HG02588 (cell line): ENCODE measurements at regions not wholly inside any gene's neighbourhood (a gene's known extent, or its start where the extent isn't known, plus 50 kb on each side); places are given as distances from the start of the nearest gene placed in this dataset.
"Not testable (repeated sequence)": the region's sequence is repeated elsewhere in the genome, so short reads cannot be mapped to it uniquely, and the experiment has no call there.

Source experiments
- ATAC-seq: cut with Tn5 transposase; IDR thresholded peaks from one replicate; pipeline ENCODE4 v1.9.1; 2021; ENCODE audit warnings: mild to moderate bottlenecking, moderate library complexity; ENCODE audit not compliant: unreplicated experiment

DNA sequence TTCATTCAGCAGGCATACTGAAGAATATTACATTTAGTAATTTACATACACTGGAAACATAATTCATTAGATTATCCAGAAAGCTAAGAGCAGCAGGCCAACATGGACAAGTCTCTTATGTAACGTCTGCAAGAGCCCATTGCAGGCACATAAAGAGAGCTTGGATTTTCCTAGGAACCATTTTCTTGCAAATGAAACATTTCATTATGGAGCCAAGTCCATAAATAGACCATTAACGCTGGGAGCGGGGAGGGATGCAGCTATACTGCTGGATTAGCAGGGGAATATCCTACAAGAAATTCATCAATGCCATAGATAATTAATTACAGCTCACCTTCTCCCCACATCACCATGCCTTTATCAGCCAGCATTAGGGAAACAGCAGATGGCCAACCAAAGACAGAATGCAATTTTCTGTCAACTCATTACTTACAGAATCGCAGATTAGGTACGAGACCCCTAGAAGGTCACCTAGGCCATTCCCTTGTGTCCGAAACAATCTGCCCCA, 170.4 kb downstream of the C1D start:
- ATAC-seq, result no peak

- no peak for ATAC-seq
These were observed 167.4 kb downstream of the C1D start for GRCh38 chr2:67895227-67895941.

DNA sequence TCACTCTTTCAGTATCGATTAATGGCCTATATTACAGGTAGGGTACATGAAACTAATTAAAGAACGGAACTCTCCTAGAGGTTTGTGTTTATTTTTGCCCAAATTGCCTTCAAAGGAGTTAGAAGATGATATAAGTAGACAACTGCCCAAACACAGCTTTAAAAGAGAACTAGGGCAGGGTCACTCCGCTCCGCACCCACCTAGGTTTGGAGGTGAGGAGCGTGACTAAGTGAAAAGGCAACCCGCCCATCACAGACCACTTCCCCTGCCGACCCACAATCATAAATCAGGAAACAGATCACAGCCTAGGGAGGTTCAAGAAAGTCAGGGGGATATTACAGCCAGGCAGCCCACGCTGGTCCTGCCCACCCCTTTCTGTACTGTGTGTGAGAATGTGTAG, 166.7 kb downstream of the C1D start:
- ATAC-seq, result no peak

DNA sequence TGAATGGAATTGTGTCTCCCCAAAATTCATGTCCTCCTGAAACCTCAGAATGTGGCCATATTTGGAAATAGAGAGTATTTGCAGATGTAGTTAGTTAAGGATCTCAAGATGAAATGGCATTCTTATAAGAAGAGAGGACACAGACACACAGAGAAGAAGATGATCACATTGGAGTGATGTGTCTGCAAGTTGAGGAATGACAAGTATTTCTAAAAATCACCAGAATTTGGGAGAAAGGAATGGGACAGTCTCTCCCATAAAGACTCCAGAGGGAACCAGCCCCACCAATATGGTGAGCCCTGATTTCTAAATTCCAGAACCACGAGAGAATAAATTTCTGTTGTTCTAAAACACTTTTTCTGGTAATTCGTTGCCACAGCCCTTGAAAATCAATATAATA, 166.3 kb downstream of the C1D start:
- ATAC-seq, result no peak

DNA sequence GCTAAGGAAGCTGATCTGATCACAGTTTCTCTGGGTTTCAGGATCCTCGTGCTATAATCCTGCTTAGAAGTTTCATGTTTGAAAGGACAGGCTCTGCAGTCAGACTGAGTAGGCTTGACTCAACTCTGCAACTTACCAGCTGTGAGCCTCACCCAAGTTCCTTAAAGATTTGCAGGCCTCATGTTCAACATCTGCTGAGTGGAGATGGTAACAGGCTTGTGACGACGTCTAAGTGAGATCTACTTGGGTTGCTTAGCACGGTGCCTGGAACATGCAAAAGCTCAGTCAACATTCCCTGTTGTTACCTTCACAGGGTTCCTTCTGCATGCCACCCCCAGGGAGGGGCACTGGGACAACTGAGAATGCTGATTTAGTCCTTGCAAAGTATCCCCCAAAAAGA, 164.2 kb downstream of the C1D start:
- ATAC-seq, result no peak

DNA sequence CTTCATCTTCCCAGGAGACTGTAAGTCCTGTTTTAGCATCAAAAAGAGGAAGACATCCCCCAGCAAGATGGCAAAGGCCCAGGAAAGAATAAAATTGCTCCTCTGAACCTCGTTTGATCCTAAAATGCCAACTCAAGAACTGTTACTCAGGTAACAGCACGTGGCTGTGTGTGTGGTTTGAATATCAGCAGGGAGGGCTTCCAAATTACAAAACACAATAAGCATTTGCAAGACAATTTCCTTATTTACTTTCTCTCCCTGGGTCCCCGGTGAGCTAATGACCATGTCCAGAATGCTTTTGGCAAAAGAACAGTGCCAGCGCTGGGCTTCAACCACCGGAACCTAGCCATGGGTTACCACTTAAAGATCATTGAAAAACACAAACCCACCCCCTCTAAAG, 163.6 kb downstream of the C1D start:
- ATAC-seq, result no peak

- no peak for ATAC-seq
These were observed 162.0 kb downstream of the C1D start for GRCh38 chr2:67900826-67901225.

DNA sequence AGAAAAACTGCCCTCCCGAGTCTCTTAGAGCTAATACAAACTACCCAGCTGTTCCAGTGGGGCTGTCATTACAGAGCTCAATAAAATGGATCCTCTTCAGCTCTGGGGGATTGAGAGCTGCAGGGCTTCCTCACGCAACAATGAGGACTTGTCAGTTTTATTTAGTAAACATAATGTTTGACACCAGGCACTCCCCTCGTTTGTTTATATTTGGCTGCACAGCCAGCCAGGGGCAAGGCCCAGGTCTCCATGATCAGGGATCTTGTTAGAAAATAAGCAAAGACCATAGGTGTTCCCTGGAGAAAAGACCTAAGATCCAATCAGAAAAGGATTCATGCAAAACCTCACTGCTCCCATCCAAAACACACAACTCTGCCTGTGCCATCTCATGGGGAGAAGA, 158.2 kb downstream of the C1D start:
- no peak for ATAC-seq

DNA sequence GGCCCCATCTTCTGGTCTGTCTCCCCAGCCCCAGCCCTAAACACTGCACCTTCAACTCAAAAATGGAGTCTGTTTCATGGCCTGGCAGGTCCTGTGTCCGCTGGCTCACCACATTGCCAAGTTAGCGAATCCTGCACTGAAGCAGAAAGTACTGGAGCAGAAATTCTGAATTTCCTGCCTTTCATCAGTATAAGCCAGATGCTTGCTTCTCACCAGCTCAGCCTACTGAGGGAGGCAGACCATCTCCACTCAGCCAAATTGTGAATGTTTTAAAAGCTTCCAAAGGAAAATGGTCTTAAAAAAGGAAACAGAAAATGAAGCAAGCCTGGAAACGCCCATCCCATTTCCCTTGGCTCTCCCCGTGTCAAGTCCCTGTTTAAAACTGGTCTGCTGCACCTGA, 157.8 kb downstream of the C1D start:
- ATAC-seq, result no peak

- ATAC-seq, result not testable (repeated sequence)
These were observed 156.3 kb downstream of the C1D start for GRCh38 chr2:67906547-67906946.

DNA sequence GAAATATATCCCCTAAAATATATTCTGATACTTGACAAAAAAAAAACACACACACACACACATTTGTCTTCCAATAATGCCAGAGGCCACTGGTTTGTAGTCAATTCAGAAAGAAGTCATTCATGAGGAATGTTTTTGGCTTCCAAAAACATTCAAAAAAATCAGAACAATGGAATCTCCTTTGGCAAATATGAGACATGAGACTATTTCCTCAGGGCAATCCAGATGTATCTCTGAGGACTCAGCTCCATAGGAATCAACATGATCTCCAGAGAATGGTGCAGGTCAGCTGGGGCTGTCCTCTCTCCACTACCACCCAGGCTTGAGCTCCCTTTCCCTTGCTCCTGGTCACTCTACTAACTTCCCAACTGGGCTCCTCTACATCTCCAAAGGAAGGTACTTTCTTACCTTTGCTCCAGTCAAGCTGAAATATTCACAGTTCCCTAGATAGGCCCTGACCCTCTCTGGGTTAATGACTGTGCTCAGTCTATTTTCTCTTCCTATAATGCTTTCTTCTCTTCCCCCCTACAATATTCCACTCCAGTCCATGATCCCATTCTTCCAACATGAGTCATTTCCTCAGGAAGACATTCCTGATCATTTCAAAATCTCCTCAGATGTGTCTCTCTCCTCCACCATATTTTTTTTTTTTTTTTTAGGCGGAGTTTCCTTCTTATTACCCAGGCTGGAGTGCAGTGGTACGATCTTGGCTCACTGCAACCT, 145.3 kb downstream of the C1D start:
- no peak for ATAC-seq

DNA sequence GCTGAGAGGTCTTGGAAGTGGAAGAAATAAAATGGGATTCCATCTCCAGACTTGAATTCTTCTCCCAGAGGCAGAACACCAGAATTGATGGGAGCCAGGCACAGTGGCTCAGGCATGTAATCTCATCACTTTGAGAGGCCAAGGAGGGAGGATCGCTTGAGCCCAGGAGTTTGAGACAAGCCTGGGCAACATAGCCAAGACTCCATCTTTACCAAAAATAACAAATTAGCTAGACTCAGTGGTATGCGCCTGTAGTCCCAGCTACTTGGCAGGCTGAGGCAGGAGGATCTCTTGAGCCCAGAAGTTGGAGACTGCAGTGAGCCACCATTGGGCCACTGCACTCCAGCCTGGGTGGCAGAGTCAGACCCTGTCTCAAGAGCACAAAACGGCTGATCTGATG, 144.3 kb downstream of the C1D start:
- no peak for ATAC-seq

- no peak for ATAC-seq
These were observed 143.3 kb downstream of the C1D start for GRCh38 chr2:67919490-67919889.

DNA sequence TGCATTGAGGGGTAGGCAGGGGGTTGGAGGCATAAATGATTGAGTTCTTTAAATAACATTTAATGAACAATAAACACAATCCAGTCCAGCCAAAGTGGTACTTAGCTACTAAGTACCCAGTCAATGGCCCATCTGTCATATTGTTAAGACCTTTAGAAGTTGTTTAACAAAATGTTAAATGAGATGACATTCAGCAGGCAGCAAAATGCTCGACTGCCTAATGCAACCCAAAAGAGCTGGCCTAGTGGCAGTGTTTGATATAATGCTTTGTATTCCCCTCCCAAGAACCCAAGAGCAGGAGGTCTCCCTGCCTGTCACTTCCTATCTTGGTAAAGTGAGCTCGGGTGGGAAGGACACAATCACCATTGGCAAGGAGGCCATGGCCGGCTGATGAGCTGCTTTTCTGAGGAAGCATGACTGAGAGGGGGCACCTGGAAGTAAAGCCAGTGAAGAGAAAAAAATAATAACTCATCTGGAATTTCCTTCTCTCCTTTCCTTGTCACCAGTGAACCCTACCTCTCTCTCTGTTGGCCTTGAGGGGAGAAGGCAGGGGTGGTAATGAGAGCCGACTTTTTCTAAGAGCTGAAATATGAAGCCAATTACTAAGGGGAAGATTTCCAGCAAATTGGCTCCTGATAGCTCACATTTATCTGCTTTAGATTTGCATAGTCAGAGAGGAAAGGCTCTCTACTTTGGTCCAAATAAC, 140.6 kb downstream of the C1D start:
- ATAC-seq, result no peak

DNA sequence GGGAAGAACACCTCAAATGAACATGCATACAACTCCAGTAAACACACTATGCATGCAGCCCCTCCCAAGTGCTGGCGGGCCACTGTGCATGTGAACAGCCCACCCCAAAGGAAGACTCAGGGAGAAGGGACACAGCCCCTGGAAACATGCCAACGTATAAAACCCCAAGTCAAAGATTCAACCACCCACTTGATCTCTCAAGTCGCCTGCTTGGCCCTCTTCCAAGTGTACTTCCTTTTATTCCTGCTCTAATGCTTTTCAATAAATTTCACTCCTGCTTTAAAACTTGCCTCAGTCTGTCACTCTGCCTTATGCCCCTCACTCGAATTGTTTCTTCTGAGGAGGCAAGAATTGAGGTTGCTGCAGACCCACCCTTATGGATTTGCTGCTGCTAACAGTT, 139.1 kb downstream of the C1D start:
- ATAC-seq, result no peak

DNA sequence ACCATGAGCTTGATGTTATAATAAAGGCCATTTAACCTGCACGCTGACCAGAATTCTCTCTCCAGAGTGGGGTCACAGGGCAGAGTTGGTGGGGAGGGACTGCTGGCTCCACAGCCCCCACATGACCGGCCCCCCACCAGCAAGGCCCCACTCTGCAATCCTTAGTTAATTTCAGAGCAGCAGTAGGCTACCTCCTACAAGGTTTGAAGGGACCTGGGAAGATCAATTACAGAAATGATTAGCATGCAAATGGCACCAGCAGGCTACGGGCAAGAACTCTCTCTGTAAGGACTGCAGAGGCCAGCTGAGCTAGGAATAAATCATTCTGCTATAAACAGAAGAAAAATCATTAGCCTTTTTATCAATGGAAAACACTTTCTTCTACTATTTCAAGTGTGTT, 135.3 kb downstream of the C1D start:
- no peak for ATAC-seq

DNA sequence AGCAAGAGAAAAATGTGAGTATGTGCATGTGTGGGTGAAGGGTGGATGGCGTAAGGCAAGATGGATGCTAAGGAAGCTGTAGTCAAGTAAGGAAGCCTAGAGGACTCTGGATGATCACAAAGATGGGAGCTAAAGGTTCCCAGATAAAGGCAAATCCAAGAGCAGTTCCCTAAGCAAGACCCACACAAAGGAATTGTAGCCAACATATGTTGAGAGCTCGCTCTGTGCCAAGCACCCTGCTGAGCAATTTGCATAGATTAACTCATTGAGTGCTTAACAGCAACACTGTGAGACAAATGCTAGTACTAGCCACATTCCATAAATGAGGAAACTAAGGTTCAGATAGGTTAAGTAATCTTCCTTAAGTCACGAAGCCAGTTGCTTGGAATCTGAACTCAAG, 132.6 kb downstream of the C1D start:
- no peak for ATAC-seq

- ATAC-seq, result no peak
These were observed 125.8 kb downstream of the C1D start for GRCh38 chr2:67936969-67937368.

DNA sequence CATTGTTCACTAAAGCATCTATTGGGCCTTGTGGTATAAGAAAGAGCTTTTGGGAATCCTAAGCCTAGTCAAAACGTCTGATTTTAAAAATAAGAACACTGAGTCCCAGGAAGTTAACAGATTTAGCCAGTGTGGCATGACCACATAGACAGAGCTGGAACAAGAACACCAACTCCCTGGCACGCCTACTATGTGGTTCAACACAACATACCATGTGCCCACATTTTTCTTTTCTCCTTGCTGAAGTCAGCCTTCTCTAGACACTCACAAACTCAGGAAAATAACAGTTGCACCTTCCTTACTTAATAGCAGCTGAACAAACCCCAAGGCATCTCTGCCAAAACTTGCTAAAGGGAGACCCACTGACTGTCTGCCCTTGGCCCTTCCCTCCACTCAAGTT, 124.8 kb downstream of the C1D start:
- no peak for ATAC-seq

GRCh38 chr2:67945056-67945455, 117.7 kb downstream of the C1D start:
- ATAC-seq, result no peak

- no peak for ATAC-seq
These were observed 116.9 kb downstream of the C1D start for GRCh38 chr2:67945940-67946339.

- ATAC-seq, result no peak
These were observed 114.7 kb downstream of the C1D start for GRCh38 chr2:67948057-67948456.
